ENCODE measurements at regions not wholly inside any gene's neighbourhood (a gene's known extent, or its start where the extent isn't known, plus 50 kb on each side); places are given as distances from the start of the nearest gene placed in this dataset.

GRCh38 chr3:68571321-68571720 is 361.0 kb downstream of the TAFA4 start:
- no peaks in the 10 kb centered on the region for H3K36me3 ChIP-seq (ENCODE audit: insufficient read depth, low read length)
- TF ChIP-seq EZH2 (IDR thresholded peaks at IDR 0.05; ENCODE audit: borderline replicate concordance, low read length): no peak
- TF ChIP-seq CTCF (IDR thresholded peaks at IDR 0.05; ENCODE audit: low read length): no peak
- H3K9me2 ChIP-seq (ENCODE audit: low read depth, low read length): no peaks in the 10 kb centered on the region
- H3K27me3 ChIP-seq (ENCODE audit: insufficient read depth, low read length): no peaks in the 10 kb centered on the region
- H3F3A ChIP-seq (ENCODE audit: insufficient read depth, low read length): no peaks in the 10 kb centered on the region
- no peaks in the 10 kb centered on the region for H3K9me3 ChIP-seq (ENCODE audit: low read length)
- H3K79me2 ChIP-seq (ENCODE audit: insufficient read depth, low read length): no peaks in the 10 kb centered on the region
- no peaks in the 10 kb centered on the region for H4K20me1 ChIP-seq (ENCODE audit: insufficient read depth, low read length)
- no peak overlapping the region for H3K27ac ChIP-seq (ENCODE audit: low read depth, low read length, poor library complexity, severe bottlenecking)
- no peak overlapping the region for H3K9ac ChIP-seq (ENCODE audit: low read length)
- no peak overlapping the region for H3K4me2 ChIP-seq (ENCODE audit: low read length)
- no peak overlapping the region for H2AFZ ChIP-seq (ENCODE audit: low read length)
- no peaks in the 10 kb centered on the region for H3K4me1 ChIP-seq (ENCODE audit: insufficient read depth, low read length, severe bottlenecking)
- H3K4me3 ChIP-seq (ENCODE audit: low read depth, low read length, poor library complexity, severe bottlenecking): no peak overlapping the region

- no peak overlapping the region for H3K4me2 ChIP-seq (ENCODE audit: low read length)
- H3K27ac ChIP-seq (ENCODE audit: low read depth, low read length, poor library complexity, severe bottlenecking): no peak overlapping the region
- H3K4me3 ChIP-seq (ENCODE audit: low read depth, low read length, poor library complexity, severe bottlenecking): no peak overlapping the region
- H3F3A ChIP-seq (ENCODE audit: insufficient read depth, low read length): no peaks in the 10 kb centered on the region
- H3K9me3 ChIP-seq (ENCODE audit: low read length): no peaks in the 10 kb centered on the region
- no peaks in the 10 kb centered on the region for H3K36me3 ChIP-seq (ENCODE audit: insufficient read depth, low read length)
- TF ChIP-seq CTCF (IDR thresholded peaks at IDR 0.05; ENCODE audit: low read length) (no peak), EZH2 (IDR thresholded peaks at IDR 0.05; ENCODE audit: borderline replicate concordance, low read length) (no peak)
- no peaks in the 10 kb centered on the region for H4K20me1 ChIP-seq (ENCODE audit: insufficient read depth, low read length)
- no peaks in the 10 kb centered on the region for H3K9me2 ChIP-seq (ENCODE audit: low read depth, low read length)
- H3K4me1 ChIP-seq (ENCODE audit: insufficient read depth, low read length, severe bottlenecking): no peaks in the 10 kb centered on the region
- no peak overlapping the region for H3K9ac ChIP-seq (ENCODE audit: low read length)
- H2AFZ ChIP-seq (ENCODE audit: low read length): no peak overlapping the region
- no peaks in the 10 kb centered on the region for H3K79me2 ChIP-seq (ENCODE audit: insufficient read depth, low read length)
- H3K27me3 ChIP-seq (ENCODE audit: insufficient read depth, low read length): no peaks in the 10 kb centered on the region
Measured at GRCh38 chr3:68560728-68561127, 371.6 kb downstream of the TAFA4 start.

GRCh38 chr3:68535782-68536181 is 396.6 kb downstream of the TAFA4 start:
- no peak overlapping the region for H3K9ac ChIP-seq (ENCODE audit: low read length)
- no peak overlapping the region for H3K4me2 ChIP-seq (ENCODE audit: low read length)
- H3K9me3 ChIP-seq (ENCODE audit: low read length): no peaks in the 10 kb centered on the region
- no peak overlapping the region for H3K27ac ChIP-seq (ENCODE audit: low read depth, low read length, poor library complexity, severe bottlenecking)
- H3F3A ChIP-seq (ENCODE audit: insufficient read depth, low read length): no peaks in the 10 kb centered on the region
- no peak overlapping the region for H2AFZ ChIP-seq (ENCODE audit: low read length)
- no peaks in the 10 kb centered on the region for H3K27me3 ChIP-seq (ENCODE audit: insufficient read depth, low read length)
- no peak overlapping the region for H3K4me3 ChIP-seq (ENCODE audit: low read depth, low read length, poor library complexity, severe bottlenecking)
- H3K4me1 ChIP-seq (ENCODE audit: insufficient read depth, low read length, severe bottlenecking): no peaks in the 10 kb centered on the region
- no peaks in the 10 kb centered on the region for H3K79me2 ChIP-seq (ENCODE audit: insufficient read depth, low read length)
- no peaks in the 10 kb centered on the region for H3K36me3 ChIP-seq (ENCODE audit: insufficient read depth, low read length)
- TF ChIP-seq EZH2 (IDR thresholded peaks at IDR 0.05; ENCODE audit: borderline replicate concordance, low read length): no peak
- TF ChIP-seq CTCF (IDR thresholded peaks at IDR 0.05; ENCODE audit: low read length): no peak
- H4K20me1 ChIP-seq (ENCODE audit: insufficient read depth, low read length): no peaks in the 10 kb centered on the region
- no peaks in the 10 kb centered on the region for H3K9me2 ChIP-seq (ENCODE audit: low read depth, low read length)

Measured in OCI-LY1 (cell line).